Activated CD4-positive, alpha-beta T cell treated with anti-CD3 and anti-CD28 coated beads for 36 hours (primary cell): ENCODE measurements at regions not wholly inside any gene's neighbourhood (a gene's known extent, or its start where the extent isn't known, plus 50 kb on each side); places are given as distances from the start of the nearest gene placed in this dataset.
"Not testable (repeated sequence)": the region's sequence is repeated elsewhere in the genome, so short reads cannot be mapped to it uniquely, and the experiment has no call there.

Experiments used
- ATAC-seq: fragments of 200-7000 bp; cut with Tn5 transposase; one replicate; pipeline ENCODE4 v1.10.0; 2021; ENCODE audit warnings: mild to moderate bottlenecking, moderate library complexity
- CTCF ChIA-PET: fragments of 350-600 bp; sonication (Branson Sonifier 250); formaldehyde crosslinking; loops from one replicate; lab custom pipeline; 2021; ENCODE audit warnings: antibody characterized with exemption; lab: Charles Lee
- POLR2A ChIA-PET: fragments of 350-600 bp; sonication (Branson Sonifier 250); formaldehyde crosslinking; loops from one replicate; lab custom pipeline; 2021; ENCODE audit warnings: antibody characterized with exemption, inconsistent platforms; lab: Charles Lee
- DNase-seq: peaks from one replicate; pipeline ENCODE4 v3.0.0-alpha.2; 2020
- H3K27ac Mint-ChIP-seq: one replicate; pipeline ENCODE4 v1.8.0; 2021; ENCODE audit warnings: mixed read lengths
- H3K27me3 Mint-ChIP-seq: one replicate; pipeline ENCODE4 v1.8.0; 2021; ENCODE audit warnings: mixed read lengths
- H3K36me3 Mint-ChIP-seq: one replicate; pipeline ENCODE4 v1.8.0; 2021; ENCODE audit warnings: low read depth, mixed read lengths
- H3K4me1 Mint-ChIP-seq: one replicate; pipeline ENCODE4 v1.8.0; 2021; ENCODE audit warnings: mixed read lengths
- H3K4me3 Mint-ChIP-seq: one replicate; pipeline ENCODE4 v1.8.0; 2021; ENCODE audit warnings: mild to moderate bottlenecking, moderate library complexity, mixed read lengths
- H3K9me3 Mint-ChIP-seq: one replicate; pipeline ENCODE4 v1.8.0; 2021; ENCODE audit warnings: low read depth, mixed read lengths
- intact Hi-C, 2 experiments: fragments of 100-400 bp; cut with DNase I in 1 of 2; cut with micrococcal nuclease in 1 of 2; formaldehyde crosslinking; loops; one replicate each; pipeline versions ENCODE4 v1.14.2 to v1.15.1; 2022 to 2024; cut with DNase I, micrococcal nuclease

- ATAC-seq (no peak), DNase-seq (no peak)
- Mint-ChIP-seq H3K36me3 (no peaks in the 10 kb centered on the region), H3K27ac (no peak overlapping the region), H3K4me3 (no peak overlapping the region), H3K4me1 (no peaks in the 10 kb centered on the region), H3K9me3 (peaks cover 6% of the 10 kb centered on the region), H3K27me3 (no peaks in the 10 kb centered on the region)
- ChIA-PET CTCF (no interaction called here), POLR2A (no interaction called here)
- intact Hi-C loops, result no loop called here
These were observed 760.3 kb upstream of the SOX11 start for GRCh38 chr2:4931721-4932365.

GRCh38 chr2:4935291-4935690 is 756.9 kb upstream of the SOX11 start:
- H3K36me3 Mint-ChIP-seq, DNase-seq, H3K27me3 Mint-ChIP-seq, H3K9me3 Mint-ChIP-seq, POLR2A ChIA-PET, H3K4me3 Mint-ChIP-seq, intact Hi-C loops, H3K27ac Mint-ChIP-seq, ATAC-seq, H3K4me1 Mint-ChIP-seq: not testable (repeated sequence)
- CTCF ChIA-PET, result interaction anchor here (0.6 kb wide), 1 partner anchor 35 kb away, joined by 3 read pairs; no protein-coding TSS in a partner anchor

GRCh38 chr2:4937550-4937949 is 754.6 kb upstream of the SOX11 start:
- intact Hi-C loops, result no loop called here
- POLR2A ChIA-PET, result no interaction called here
- Mint-ChIP-seq H3K4me1 (no peaks in the 10 kb centered on the region), H3K27me3 (no peaks in the 10 kb centered on the region), H3K9me3 (peaks cover 9% of the 10 kb centered on the region), H3K36me3 (no peaks in the 10 kb centered on the region), H3K4me3 (no peak overlapping the region), H3K27ac (no peak overlapping the region)
- CTCF ChIA-PET, result no interaction called here
- ATAC-seq, result no peak
- no peak for DNase-seq

GRCh38 chr2:4938206-4938605 is 754.0 kb upstream of the SOX11 start:
- CTCF ChIA-PET, result no interaction called here
- Mint-ChIP-seq H3K4me3 (no peak overlapping the region), H3K9me3 (peaks cover 9% of the 10 kb centered on the region), H3K27me3 (no peaks in the 10 kb centered on the region), H3K27ac (no peak overlapping the region), H3K4me1 (no peaks in the 10 kb centered on the region), H3K36me3 (no peaks in the 10 kb centered on the region)
- intact Hi-C loops, result no loop called here
- POLR2A ChIA-PET, result no interaction called here
- ATAC-seq (no peak), DNase-seq (no peak)

GRCh38 chr2:4942441-4942840 is 749.7 kb upstream of the SOX11 start:
- H3K27ac Mint-ChIP-seq, result no peak overlapping the region
- ChIA-PET CTCF (no interaction called here), POLR2A (no interaction called here)
- H3K9me3 Mint-ChIP-seq, result peaks cover 5% of the 10 kb centered on the region
- DNase-seq (no peak), ATAC-seq (no peak)
- no peaks in the 10 kb centered on the region for H3K27me3 Mint-ChIP-seq
- intact Hi-C loops, result no loop called here
- H3K4me3 Mint-ChIP-seq, result no peak overlapping the region
- H3K36me3 Mint-ChIP-seq, result no peaks in the 10 kb centered on the region
- H3K4me1 Mint-ChIP-seq, result no peaks in the 10 kb centered on the region

DNA sequence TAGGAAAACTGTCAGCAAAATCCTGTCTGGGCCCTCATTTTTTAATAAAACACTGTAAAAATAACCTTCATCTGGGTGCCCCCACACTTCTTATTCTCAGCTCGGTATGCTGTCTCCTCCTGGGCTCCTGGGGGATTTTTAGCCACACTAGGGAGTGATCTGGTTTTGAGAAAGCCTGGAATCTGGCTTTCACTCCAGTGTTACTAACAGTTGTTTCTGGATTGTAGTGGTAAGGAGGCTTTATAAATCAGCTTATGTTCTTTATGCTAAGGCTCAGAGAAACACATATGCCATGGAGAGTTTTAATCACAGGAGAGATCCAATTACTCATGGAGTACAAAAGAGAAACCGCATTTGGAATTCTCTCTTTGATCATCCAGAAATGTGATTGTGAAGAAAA is 744.3 kb upstream of the SOX11 start:
- no peaks in the 10 kb centered on the region for H3K4me1 Mint-ChIP-seq
- ChIA-PET POLR2A (no interaction called here), CTCF (no interaction called here)
- intact Hi-C loops, result no loop called here
- H3K27me3 Mint-ChIP-seq, result no peaks in the 10 kb centered on the region
- no peak overlapping the region for H3K4me3 Mint-ChIP-seq
- no peak overlapping the region for H3K27ac Mint-ChIP-seq
- no peaks in the 10 kb centered on the region for H3K36me3 Mint-ChIP-seq
- DNase-seq, result no peak
- H3K9me3 Mint-ChIP-seq, result no peaks in the 10 kb centered on the region
- no peak for ATAC-seq

GRCh38 chr2:4951368-4951767 is 740.8 kb upstream of the SOX11 start:
- no peak for ATAC-seq
- H3K36me3 Mint-ChIP-seq, result no peaks in the 10 kb centered on the region
- intact Hi-C loops, result no loop called here
- no peak overlapping the region for H3K27ac Mint-ChIP-seq
- no peaks in the 10 kb centered on the region for H3K9me3 Mint-ChIP-seq
- H3K4me1 Mint-ChIP-seq, result no peaks in the 10 kb centered on the region
- POLR2A ChIA-PET, result no interaction called here
- CTCF ChIA-PET, result no interaction called here
- H3K4me3 Mint-ChIP-seq, result no peak overlapping the region
- DNase-seq, result no peak
- no peaks in the 10 kb centered on the region for H3K27me3 Mint-ChIP-seq

- ATAC-seq (no peak), DNase-seq (no peak)
- POLR2A ChIA-PET, result no interaction called here
- no peak overlapping the region for H3K27ac Mint-ChIP-seq
- H3K36me3 Mint-ChIP-seq, result no peaks in the 10 kb centered on the region
- H3K4me3 Mint-ChIP-seq, result no peak overlapping the region
- CTCF ChIA-PET, result no interaction called here
- no peaks in the 10 kb centered on the region for H3K4me1 Mint-ChIP-seq
- H3K9me3 Mint-ChIP-seq, result peaks cover 4% of the 10 kb centered on the region
- H3K27me3 Mint-ChIP-seq, result no peaks in the 10 kb centered on the region
- intact Hi-C loops, result no loop called here
These were observed 733.0 kb upstream of the SOX11 start for GRCh38 chr2:4959219-4959618.

GRCh38 chr2:4962419-4962818 is 729.8 kb upstream of the SOX11 start:
- intact Hi-C loops, result no loop called here
- H3K9me3 Mint-ChIP-seq, result peaks cover 5% of the 10 kb centered on the region
- DNase-seq (no peak), ATAC-seq (no peak)
- no peaks in the 10 kb centered on the region for H3K27me3 Mint-ChIP-seq
- H3K4me3 Mint-ChIP-seq, result no peak overlapping the region
- ChIA-PET CTCF (no interaction called here), POLR2A (no interaction called here)
- no peak overlapping the region for H3K27ac Mint-ChIP-seq
- no peaks in the 10 kb centered on the region for H3K4me1 Mint-ChIP-seq
- no peaks in the 10 kb centered on the region for H3K36me3 Mint-ChIP-seq

DNA sequence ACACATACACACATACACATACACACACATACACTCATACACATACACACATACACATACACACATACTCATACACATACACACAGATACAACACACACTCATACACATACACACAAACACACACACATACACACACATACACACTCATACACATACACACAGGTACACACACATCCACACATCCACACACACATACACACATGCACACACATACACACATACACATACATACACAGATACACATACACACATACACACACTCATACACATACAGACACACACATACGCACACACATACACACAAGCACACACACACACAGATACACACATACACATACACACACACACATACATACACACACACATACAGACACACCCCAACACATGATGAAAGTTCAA is 729.1 kb upstream of the SOX11 start:
- Mint-ChIP-seq H3K36me3 (no peaks in the 10 kb centered on the region), H3K27ac (no peak overlapping the region), H3K4me1 (no peaks in the 10 kb centered on the region), H3K27me3 (no peaks in the 10 kb centered on the region), H3K4me3 (no peak overlapping the region), H3K9me3 (peaks cover 6% of the 10 kb centered on the region)
- ChIA-PET POLR2A (no interaction called here), CTCF (no interaction called here)
- DNase-seq (no peak), ATAC-seq (no peak)
- intact Hi-C loops, result no loop called here

DNA sequence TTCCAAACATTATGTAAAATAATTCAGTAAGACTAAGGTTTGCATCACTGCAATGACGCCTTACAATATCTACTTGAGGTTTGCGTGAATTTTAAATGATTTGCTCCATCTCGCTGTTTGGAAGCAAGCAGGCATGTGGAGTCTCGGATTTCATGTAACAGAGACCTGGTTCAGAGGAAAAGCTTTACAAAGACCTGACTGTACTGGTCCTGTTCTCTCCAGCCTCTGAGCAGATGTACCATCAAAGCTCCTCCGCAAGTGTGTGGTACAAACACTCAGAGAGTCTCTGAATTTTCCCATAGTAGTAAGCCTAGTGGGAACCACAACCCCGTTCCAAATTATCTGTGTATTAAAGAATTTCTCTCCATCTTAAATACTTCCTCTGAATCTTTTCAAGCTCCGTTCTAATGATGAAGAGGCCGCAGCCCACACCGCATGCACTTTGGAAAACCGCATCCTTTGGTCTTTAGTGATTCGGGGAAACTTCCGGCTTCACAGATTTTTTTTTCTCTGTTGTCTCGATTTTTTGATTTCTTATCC is 728.1 kb upstream of the SOX11 start:
- Mint-ChIP-seq H3K27ac (no peak overlapping the region), H3K27me3 (no peaks in the 10 kb centered on the region), H3K4me3 (no peak overlapping the region), H3K9me3 (peaks cover 6% of the 10 kb centered on the region), H3K4me1 (no peaks in the 10 kb centered on the region), H3K36me3 (no peaks in the 10 kb centered on the region)
- ChIA-PET CTCF (no interaction called here), POLR2A (no interaction called here)
- intact Hi-C loops, result no loop called here
- ATAC-seq (no peak), DNase-seq (no peak)

DNA sequence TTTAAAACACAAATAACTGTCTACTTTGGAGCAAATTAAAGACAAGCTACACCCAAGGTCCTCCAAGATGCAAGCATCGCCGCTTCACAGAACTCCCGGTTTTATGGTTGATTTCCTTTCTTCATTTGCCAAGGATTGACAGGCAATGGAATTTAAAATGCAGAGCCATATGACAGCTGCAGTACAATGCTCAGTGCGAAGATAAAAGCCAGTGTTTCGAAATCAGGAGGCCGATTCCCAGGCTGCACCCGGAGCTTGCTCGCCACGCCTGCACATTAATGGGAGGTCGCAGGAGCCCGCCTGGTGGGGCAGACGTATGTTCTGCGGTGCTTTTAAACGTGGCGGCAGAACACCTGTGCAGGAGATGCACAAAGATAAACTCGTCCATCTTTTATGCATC is 727.6 kb upstream of the SOX11 start:
- H3K4me3 Mint-ChIP-seq, result no peak overlapping the region
- H3K4me1 Mint-ChIP-seq, result no peaks in the 10 kb centered on the region
- no peak for ATAC-seq
- H3K9me3 Mint-ChIP-seq, result peaks cover 6% of the 10 kb centered on the region
- intact Hi-C loops, result no loop called here
- ChIA-PET CTCF (no interaction called here), POLR2A (no interaction called here)
- H3K27ac Mint-ChIP-seq, result no peak overlapping the region
- H3K36me3 Mint-ChIP-seq, result no peaks in the 10 kb centered on the region
- no peak for DNase-seq
- no peaks in the 10 kb centered on the region for H3K27me3 Mint-ChIP-seq
